ENCODE measurements at regions not wholly inside any gene's neighbourhood (a gene's known extent, or its start where the extent isn't known, plus 50 kb on each side); places are given as distances from the start of the nearest gene placed in this dataset.

GRCh38 chr3:34777386-34777785, 861.9 kb upstream of the ARPP21 start:
- TF ChIP-seq NR2C2 (IDR thresholded peaks at IDR 0.05; ENCODE audit: borderline replicate concordance, control insufficient read depth, insufficient read length, low read depth) (no peak), KLF5 (IDR thresholded peaks at IDR 0.05; ENCODE audit: partially characterized antibody) (no peak), SPI1 (IDR thresholded peaks at IDR 0.05; ENCODE audit: borderline replicate concordance, insufficient read depth, low read depth, low read length) (no peak), ZBTB33 (IDR thresholded peaks at IDR 0.05) (no peak), SIN3A (IDR thresholded peaks at IDR 0.05; ENCODE audit: low read depth, low read length) (no peak)
